Activated naive CD4-positive, alpha-beta T cell treated with anti-CD3 and anti-CD28 coated beads, Interleukin-2, amount 50 U/mL, for 16 hours (primary cell): ENCODE measurements at regions not wholly inside any gene's neighbourhood (a gene's known extent, or its start where the extent isn't known, plus 50 kb on each side); places are given as distances from the start of the nearest gene placed in this dataset.

Experiments used
- DNase-seq: peaks from one replicate; pipeline ENCODE4 v3.0.0-alpha.2; 2020

DNA sequence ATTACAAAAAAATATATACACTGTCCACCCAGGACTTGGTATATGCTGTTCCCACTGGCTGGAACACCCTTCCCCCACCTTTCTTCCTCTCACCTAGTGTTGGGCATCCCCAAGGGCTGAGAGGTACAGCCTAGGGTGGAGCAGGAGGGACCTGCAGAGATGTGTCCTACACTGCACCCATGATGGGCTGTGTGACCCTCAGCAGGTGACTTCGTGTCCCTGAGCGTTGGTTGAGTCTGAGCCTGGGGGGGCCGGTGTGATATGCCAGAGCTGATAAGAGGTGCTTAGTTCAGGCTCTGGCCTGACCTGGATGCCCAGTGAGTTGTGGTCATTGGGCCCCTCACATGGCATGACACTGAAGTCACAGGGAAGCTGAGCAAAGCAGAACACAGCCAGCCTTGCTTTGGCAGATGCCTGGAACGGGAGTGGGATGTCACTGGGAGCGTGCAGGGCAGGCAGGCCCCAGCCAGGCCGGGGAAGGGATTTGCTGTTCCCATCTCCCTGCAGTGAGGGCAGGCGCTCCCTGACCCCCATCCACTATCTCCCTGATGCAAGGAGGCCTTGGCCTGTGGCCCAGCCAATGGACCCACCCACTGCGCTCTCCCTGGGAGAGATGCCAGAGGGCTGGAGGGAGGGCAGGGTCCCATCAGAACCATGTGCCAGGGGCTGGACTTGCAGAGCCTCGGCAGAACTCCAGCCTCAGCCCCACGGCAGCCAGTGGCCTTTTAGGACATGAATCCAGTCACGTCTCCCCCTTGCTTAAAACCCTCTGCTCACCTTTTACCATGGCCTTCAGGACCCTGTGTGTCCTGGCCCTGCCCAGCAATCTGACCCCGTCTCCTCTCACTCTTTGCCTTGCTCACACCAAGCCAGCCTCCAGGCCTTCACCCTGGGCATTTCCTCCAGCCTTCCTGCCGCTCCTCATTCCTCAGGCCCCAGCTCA, 138.9 kb downstream of the MN1 start:
- no peak for DNase-seq

DNA sequence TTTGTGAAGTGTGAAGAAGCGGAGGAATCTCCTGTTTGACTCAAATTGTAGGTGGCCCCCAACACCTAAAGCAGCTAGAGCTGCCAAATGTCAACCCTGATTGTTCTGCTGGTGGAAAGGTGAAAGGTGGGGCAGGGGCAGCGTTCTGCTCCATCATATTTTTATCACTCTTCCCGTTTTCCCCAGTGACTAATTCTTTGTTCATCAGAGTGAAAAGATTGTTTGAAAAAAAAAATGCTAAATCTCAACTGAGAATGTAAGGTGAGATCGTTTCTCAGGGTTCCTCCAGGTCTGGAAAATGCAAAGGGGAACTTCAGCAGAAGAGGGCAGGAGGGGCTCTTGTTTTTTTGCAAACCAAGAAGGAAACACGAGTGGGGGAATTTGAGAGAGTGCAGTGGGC, 137.7 kb downstream of the MN1 start:
- DNase-seq, result no peak

DNA sequence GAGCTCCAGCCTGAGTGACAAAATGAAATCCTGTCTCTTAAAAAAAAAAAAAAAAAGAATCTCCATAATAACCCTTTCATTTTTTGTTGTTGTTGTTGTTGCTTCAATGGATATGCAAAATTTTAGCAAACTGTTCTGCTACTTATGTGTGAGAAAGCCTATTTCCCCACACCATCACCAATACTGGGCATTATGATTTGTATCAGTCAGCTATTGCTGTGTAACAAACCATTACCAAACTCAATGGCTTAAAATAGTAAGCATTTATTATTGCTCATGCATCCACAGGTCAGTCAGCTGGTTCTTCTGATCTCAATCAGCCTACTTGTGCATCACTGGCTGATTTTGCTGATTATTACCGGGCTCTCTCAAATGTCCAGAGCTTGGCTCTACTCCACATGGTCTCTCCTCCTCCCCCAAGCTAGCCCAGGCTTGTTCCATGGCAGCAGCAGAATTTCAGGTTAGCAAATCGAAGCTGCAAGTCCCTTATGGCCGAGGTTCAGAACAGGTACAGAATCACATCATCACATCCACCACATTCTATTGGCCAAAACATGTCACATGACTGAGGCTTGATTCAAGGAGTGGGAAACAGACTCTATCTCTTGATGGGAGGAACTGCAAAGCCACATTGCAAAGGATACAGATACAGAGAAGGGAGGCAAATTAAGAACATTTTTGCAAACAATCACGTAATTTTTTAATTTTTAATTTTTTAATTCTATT, 135.1 kb downstream of the MN1 start:
- no peak for DNase-seq

DNA sequence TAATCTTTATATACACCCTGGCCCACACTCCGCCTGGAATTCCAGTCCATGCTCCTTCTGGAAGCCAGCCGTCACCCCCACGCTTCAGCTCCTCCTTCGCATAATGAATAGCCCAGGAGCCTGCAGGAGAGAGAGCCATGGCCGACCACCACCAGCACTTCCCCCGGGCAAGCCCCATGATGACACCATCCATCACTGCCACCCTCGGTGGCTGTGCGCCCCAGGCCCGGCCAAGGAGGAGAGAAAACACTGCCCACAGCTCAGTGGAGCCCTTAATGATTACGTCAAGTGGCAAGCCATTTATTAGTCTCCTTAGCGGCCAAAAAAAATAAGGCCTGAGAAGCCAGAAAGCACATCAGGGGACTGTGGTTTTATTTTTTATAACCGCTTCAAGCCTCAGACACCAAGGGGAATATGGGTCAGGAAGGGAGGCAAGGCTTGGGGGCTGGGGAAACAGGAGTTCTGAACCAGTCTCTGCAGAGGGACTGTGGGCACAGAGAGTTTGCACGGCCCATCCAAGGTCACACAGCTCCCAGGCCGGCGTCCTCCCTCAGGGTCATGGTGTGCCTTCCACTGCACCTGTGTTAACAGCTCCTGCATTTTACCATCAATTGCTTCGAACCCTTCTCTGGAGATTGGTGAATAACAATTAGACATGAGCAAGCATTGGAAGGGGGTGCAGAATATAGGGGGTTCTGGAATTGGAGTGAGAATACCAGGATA, 134.3 kb downstream of the MN1 start:
- no peak for DNase-seq

DNA sequence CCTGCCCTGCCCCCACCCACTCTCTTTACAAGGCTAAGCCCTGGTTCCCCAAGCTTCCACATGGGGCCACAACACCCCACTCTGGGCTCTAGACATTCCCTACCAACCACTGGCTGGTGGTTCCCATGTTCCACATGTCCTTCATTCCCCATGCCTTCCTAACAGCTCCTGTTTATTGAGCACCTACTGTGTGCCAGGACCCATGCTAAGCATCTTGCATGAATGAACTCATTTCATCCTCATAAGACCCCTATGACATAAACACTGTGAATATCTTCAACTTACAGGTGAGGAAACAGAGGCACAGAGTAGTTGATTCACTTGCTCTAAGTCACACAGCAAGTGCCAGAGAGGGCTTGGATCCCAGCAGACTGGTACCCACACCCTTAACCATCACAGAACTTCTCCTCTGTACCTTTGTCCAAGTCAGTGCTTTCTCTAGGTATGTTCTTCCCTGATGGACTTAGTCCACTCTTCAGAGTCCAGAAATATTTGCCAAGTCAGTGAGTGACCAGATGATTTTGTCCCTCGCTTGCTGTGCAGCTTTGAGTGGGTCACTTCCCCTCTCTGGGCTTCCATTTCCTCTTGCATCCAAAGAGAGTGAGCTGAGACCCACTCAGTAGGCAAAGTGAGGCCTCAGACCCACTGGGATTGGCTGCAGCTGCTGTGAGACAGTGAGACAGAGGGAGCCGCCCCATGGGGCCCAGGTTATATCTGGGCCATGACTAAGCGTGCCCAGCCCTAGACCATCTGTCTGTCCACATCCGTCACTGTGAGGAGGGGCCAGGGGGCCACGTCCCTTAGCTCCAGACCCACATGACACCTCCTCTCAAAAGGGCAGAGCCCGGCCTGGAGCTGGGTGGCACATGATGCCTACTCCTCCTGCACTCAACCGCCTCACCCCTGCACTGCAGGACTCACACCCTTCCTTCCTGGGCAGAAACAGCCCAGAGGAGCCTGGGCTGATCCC, 132.4 kb downstream of the MN1 start:
- DNase-seq, result no peak

DNA sequence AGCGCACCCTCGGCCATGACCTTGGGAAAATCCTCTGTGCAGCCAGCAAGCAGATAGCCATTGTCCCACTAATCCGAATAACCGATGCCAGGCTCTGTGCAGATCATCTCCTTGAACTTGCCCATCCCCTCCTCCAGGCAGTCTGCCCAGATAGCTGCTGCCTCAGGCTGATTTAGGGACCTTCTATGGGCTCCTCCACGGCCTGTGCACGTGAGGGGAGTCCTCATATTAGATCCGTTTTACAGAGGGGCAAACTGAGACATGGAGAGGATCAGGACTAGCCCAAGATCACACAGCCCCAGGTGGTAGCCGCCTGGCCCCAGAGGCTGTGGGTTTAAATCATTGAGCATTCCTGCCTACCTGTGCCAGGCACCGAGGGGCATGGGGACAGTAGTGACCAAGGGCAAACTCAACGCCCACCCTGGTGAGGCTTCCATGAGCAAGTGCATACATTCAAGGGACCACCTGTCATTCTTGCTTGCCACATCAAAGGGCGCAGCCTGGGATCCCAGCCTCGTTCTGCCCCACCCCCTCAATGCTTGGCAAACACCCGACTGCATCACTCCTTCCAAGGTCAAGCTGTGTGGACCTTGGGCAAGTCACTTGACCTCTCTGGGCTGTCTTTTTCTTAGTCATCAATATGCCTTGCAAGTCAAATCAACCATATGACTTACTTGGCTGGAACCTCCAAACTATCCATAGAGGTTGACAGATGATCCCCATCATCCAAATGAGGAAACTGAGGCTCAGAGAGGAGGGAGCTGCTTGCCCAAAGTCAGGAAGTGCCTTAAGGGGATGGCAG, 131.6 kb downstream of the MN1 start:
- no peak for DNase-seq

DNA sequence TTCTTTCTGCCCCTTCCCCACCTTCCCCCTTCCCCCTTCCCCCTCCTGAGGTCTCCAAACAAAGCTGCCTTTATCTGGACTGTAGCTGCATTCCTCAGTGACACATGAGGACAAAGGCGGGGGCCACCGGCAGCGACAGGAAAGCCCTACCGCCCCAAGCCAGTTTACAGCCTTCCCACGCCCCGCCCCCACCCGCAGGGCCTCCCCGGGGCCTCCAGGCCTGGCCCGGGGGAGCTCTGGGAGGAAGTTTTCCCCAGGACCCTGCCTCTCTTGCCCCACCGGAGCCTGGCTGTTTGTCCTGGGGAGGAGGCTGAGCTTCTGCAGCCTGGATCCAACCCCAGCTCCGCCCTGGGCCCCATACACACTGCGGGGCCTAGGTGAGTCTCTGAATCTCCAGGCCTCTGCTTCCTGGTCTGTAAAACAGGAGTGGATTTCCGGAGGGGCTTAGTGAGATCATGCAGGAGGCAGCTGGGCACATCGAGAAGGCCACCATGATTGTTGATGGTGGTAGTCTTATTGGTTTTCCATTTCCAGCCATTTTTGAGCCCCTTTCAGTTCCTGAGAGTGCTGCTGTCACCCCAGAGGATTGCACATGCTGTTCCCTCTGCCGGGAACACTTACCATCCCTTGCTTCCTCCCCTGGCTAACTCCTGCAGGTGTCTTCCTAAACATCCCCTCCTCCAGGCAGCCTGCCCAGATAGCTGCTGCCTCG, 130.7 kb downstream of the MN1 start:
- no peak for DNase-seq

DNA sequence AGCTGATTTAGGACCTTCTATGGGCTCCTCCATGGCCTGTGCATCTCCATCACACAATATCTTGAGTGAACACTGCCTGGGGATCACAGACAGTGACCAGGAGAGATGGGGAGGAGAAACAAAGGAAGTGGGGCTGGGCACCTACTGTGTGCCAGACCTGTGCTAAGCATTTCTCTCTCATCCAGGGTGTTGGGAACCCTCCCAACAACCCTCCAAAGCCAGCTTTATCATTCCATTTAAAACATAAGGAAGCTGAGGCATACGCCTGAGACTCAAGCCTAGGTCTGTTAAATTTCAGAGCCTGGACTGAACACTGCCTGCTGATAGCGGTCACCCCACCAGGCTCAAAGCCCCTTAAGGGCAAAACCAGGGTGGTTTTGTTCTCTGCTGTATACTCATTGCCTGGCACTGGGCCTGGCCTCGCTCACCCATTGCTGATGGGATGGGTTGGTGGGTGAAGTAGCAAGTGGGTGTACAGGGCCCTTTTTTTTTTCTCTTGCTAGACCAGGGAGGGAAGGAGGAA, 130.1 kb downstream of the MN1 start:
- no peak for DNase-seq

DNA sequence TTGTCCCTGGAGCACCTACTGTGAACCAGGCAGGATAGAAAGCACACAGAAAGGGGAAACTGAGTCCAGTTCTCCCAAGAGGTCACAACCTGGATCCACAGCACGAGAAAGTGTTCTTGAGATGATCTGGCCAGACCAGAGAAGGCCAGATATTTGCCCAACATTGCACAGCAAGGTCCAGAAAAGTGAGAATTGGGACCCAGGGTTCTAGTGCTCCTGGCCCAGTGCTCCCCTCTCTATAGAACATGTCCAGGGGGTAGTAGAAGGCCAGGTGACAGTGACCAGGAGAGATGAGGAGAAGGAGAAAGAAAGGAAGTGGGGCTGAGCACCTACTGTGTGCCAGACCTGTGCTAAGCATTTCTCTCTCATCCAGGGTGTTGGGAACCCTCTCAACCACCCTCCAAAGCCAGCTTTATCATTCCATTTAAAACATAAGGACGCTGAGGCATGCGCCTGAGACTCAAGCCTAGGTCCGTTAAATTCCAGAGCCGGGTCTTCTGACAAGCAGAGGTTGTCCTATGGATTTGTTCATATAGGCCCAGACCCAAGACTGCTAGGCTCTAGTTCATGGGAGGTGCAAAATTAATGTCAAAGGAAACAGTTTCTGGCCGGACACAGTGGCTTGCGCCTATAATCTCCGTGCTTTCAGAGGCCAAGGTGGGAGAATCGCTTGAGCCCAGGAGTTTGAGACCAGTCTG, 128.7 kb downstream of the MN1 start:
- DNase-seq, result no peak

DNA sequence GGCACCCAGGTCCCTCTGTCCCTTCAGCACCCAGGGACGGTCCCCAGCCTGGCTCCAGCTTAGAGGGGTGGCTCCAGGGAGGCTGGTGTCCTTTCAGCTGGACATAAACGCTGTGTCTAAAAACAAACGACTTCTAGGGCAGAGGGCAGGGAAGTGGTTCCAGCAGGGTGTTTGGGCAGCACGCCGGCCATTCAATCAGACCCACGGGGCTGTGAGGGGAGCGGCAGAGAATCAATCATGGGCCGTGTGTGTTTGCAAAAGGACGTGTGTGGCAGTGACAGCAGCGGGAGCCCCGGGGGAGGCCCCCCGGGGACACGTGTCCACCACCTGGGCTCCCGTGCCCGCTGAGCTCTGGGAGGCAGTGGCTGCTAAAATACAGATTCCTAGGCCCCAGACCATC, 127.7 kb downstream of the MN1 start:
- DNase-seq, result no peak

DNA sequence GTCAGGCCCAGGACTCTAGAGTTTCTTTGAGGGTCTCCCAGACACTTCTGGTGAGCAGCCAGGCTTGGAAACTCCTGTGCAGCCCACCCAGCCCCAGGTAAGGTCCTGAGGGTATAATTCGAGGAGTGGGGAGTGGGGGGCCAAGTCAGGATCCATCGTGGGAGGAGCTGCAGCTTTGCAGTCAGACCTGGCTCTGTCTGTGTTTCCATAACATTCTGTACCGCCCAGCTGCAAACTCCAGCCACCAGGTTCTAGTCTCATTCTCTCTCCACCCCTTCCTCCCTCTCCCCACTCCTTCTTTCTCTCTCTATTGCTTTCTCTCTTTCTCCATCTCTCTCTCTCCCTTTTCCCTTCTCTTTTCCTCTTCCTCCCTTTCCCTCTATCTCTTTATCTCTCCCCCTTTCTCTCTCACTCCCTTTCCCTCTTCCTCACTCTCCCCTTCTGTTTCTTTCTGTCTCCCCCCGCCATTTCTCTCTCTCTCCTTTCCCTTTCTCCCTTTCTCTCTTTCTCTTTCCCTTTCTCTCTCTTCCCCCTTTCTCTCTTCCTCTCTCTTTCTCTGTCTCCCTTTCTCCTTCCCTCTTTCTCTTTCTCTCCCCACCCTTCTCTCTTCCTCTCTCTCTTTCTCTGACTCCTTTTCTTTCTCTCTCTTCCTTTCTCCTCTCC, 127.2 kb downstream of the MN1 start:
- no peak for DNase-seq

DNA sequence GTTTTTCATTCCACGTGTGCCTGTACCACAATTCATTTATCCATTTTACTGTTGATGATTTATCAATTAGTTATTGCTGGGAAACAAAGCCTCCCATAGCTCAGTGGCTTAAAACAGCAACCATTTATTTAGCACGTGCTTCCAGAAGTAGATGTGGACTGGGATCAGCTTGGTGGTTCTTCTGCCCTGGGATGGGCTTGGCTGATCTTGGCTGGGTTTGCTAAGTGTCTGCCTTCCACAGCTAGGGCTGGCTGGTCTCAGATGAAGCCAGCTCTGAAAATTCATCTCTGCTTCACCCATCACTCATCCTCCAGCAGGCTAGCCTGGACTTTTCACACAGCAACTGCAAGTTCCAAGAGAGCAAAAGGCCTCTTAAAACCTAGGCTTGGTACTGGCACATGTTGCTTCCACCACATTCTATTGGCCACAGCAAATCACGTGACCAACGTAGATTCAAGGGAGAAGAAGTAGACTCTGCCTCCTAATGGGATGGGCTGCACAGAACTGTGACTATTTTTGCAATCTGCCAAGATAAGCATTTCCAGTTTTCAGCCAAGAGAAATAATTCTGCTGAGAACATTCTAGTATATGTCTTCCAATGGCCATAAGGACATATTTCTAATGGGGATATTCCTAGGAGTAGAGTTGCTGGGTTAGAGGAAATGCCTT, 124.9 kb downstream of the MN1 start:
- DNase-seq, result no peak

DNA sequence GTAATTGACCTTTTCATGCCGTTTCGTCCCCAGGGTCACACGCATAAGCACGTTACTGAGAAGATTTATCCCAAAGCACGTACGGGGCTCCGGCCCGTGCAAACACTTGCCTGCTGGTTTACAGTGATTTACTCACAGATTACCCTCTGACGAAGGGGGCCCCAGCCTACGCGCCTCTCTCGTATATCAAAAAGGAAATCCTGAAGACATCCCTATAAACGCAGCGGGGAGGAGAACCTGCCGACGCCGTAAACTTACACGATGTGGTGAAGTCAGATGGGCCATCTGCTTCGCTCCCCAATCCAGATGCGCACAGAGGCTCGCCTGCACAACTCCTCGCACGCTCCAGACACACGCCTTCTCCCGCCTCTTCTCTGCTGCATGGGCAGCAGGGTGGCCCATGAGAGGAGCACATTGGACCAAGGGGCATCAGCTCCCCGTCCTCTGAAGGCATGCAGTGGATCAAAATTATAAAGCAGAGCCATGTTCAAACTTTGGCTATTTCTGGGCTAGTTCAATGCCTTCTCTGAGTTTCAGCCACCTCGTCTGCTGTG, 123.6 kb downstream of the MN1 start:
- no peak for DNase-seq

DNA sequence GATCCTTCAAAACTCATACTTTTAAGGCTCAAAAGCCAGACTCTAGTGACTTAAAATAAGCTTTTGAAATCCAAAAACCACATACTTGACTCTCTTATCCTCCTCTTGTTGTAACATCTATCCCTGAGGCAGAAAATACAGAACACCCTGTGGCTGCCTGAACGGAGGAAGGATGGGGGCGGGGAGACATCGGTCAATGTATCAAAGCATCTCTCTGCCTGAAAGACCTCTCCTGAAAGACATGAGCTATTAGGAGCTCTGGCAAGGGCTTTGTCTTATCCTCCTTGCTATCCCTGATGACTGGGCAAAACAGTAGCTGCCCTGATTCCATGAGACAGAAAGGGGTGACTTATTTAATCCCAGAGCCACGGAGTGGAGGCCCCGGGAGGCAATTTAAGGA, 122.4 kb downstream of the MN1 start:
- no peak for DNase-seq

DNA sequence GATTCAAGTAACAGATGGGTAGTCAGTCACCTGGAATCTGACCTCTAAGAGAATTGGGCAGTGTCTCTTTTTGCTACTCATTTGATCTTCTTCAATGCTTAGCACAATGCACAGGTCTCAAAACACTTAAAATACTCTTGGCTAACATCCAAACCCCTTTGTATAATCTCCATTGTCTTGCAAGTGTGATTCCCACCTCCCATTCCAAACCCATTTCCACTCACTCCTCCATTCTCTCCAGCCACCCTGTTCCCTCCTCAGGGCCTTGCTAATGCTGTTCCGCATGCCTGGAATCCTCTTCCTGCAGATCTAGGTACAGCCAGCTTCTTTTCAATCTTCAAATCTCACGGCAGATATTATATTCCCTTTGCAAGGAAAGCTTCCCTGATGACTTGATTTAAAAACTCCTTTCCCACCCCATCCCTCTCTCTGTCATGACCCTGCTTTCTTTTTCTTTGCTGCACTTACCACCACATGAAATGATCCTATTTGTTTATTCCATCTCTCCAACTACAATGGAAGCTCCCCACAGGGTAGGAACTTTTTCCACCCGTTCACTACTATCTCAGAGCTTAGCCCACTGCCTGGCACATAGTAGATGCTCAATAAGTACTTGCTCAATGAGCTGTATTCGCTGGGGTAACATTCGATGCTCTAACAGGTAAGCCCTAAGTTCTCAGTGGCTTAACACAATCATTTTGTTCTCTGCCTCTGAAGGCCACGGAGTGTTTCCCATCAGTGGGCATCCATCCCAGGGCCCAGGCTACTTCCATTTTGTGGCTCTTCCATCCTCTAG, 121.7 kb downstream of the MN1 start:
- DNase-seq, result no peak

DNA sequence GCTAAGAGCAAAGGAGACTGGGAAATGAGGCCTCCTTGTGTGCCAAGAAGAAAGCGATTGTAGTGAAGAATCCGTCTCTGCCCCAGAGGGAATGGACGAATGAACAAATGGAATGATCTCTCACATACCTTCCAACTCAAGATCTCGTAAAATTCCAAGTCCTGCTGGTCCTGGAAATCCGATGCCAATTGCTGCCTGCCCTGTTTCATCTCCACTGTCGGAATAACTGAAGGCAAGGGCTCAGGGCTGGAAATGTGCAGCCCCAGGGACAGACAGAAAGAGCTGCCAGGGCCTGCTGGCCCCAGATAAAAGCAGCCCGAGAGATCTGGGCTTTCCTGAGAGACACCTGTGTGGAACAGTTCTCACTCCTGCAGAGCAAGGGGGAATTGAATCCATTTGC, 120.9 kb downstream of the MN1 start:
- no peak for DNase-seq

DNA sequence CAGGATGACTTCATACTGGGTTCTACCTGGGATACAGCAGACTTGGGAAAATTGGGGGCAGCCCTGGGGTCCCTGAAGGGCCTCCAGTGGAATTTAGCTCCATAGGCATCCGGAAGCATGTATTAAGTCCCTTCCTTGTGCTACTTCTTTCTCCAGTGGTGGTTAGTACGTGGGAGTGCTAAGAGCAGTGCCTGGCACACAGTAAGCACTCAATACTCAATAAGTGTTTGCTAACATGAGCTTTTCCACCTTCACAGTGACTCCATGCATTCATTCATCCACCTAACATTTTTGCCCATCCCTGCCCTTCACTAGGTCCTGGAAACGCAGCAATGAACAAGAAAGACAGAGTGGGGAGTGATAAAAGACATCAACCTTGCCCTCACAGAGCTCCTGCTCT, 120.5 kb downstream of the MN1 start:
- no peak for DNase-seq

DNA sequence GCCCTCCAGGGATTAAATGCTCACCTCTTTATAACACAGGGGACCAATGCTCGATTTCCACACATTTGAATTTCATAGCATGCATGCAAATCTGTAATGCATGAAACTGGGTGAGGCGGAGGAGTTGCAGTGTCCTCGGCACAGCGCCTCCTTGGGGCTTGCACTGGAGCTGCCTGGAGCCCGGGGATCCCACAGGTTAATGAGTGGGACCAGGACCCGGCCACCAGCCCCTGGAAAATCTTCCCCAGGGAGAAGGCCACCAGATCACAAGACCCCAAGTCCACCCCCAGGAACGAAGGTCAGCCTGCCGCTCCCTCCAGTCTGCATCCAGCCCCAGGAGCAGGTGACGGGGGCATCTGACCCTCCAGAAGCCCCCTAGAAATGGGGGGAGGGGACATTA, 119.1 kb downstream of the MN1 start:
- DNase-seq, result no peak
